ENCODE measurements at regions not wholly inside any gene's neighbourhood (a gene's known extent, or its start where the extent isn't known, plus 50 kb on each side); places are given as distances from the start of the nearest gene placed in this dataset.

DNA sequence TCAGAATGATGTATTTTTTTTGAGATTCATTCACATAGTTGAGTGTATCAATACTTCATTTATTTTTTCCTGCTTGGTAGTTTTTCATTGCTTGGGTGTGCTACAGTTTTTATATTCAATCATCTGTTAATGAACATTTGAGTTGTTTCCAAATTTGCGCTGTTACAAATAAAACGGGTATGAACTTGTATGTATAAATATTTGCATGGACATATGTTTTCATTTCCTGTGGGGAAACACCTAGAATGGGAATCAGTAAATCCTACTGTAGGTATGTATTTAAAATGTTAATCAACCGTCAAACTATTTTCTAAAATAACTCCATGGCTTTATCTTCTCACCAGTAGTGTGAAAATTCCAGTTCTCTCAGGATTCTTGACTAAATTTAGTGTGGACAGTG is 826.3 kb downstream of the EFNB2 start:
- no peak overlapping the region for H3K4me3 ChIP-seq
- H3K27me3 ChIP-seq, result no peaks in the 10 kb centered on the region
- no peaks in the 10 kb centered on the region for H3K9me3 ChIP-seq
- TF ChIP-seq POLR2A (IDR thresholded peaks at IDR 0.05) (no peak), CTCF (IDR thresholded peaks at IDR 0.05) (no peak)
- intact Hi-C loops (cut with DNase I; ENCODE audit: low total_unique reads), result no loop called here
- WGBS, 2 donors, result 92% methylated on average over 3 of the region's 3 CpGs
- DNase-seq, result no peak
- H3K36me3 ChIP-seq (ENCODE audit: low read depth, missing control alignments), result no peaks in the 10 kb centered on the region
- H3K27ac ChIP-seq, result no peak overlapping the region
- H3K4me1 ChIP-seq, result no peaks in the 10 kb centered on the region

- no peak overlapping the region for H3K4me3 ChIP-seq
- no peak for DNase-seq
- TF ChIP-seq POLR2A (IDR thresholded peaks at IDR 0.05) (no peak), CTCF (IDR thresholded peaks at IDR 0.05) (no peak)
- H3K27ac ChIP-seq, result no peak overlapping the region
- intact Hi-C loops (cut with DNase I; ENCODE audit: low total_unique reads), result no loop called here
- 76 to 92% methylated on average over 3 of the region's 3 CpGs for WGBS, 2 donors
- no peaks in the 10 kb centered on the region for H3K4me1 ChIP-seq
- no peaks in the 10 kb centered on the region for H3K36me3 ChIP-seq (ENCODE audit: low read depth, missing control alignments)
- no peaks in the 10 kb centered on the region for H3K27me3 ChIP-seq
- no peaks in the 10 kb centered on the region for H3K9me3 ChIP-seq
These were observed 831.6 kb downstream of the EFNB2 start for GRCh38 chr13:105703843-105704242.

DNA sequence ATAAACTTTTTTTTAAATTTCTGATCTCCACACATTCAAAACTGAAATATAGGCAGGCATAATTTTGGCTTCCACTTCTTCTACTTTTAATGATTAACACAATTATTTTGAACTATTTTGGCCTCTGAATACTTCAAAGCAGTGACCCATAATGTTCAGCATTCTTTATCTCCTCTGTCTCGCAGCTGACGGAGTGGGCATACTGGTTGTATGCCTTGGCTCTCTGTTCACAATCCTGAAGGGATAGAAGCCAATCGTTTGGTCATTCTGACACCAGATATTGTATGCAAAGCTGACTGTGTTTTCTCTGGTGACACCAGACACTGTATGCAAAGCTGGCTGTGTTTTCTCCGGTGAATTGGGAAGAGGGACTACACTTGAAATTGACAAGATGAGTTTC is 833.0 kb downstream of the EFNB2 start:
- no peak for TF ChIP-seq CTCF (IDR thresholded peaks at IDR 0.05)
- TF ChIP-seq POLR2A (IDR thresholded peaks at IDR 0.05), result no peak
- Histone ChIP-seq H3K27me3 (no peaks in the 10 kb centered on the region), H3K36me3 (ENCODE audit: low read depth, missing control alignments) (no peaks in the 10 kb centered on the region), H3K27ac (no peak overlapping the region), H3K9me3 (no peaks in the 10 kb centered on the region), H3K4me1 (no peaks in the 10 kb centered on the region), H3K4me3 (no peak overlapping the region)
- intact Hi-C loops (cut with DNase I; ENCODE audit: low total_unique reads), result no loop called here
- 81 to 91% methylated on average over 4 of the region's 4 CpGs for WGBS, 2 donors
- no peak for DNase-seq

DNA sequence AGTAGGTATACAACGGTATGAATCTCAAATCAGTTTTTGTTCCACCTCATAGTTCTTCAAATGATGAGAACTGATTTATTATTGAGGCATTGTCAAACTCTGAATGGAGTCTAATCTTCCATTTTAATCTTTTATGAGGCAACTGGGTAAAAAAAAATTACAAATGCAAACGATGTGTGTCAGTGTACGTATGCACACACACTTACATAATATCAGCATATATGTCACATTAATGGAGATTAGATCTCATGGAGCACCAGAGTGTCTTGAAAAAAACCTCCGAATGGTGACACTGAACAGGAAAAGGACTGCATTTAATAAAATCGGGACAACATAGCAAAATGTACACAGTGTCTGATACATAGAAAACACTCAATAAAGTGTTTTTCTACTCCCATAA is 842.7 kb downstream of the EFNB2 start:
- no peak overlapping the region for H3K27ac ChIP-seq
- intact Hi-C loops (cut with DNase I; ENCODE audit: low total_unique reads), result no loop called here
- no peaks in the 10 kb centered on the region for H3K36me3 ChIP-seq (ENCODE audit: low read depth, missing control alignments)
- TF ChIP-seq POLR2A (IDR thresholded peaks at IDR 0.05) (no peak), CTCF (IDR thresholded peaks at IDR 0.05) (no peak)
- no peak overlapping the region for H3K4me3 ChIP-seq
- DNase-seq, result no peak
- no peaks in the 10 kb centered on the region for H3K9me3 ChIP-seq
- no peaks in the 10 kb centered on the region for H3K27me3 ChIP-seq
- no peaks in the 10 kb centered on the region for H3K4me1 ChIP-seq
- 81 to 82% methylated on average over 5 of the region's 5 CpGs for WGBS, 2 donors

GRCh38 chr13:105684216-105684615 is 851.2 kb downstream of the EFNB2 start:
- no peaks in the 10 kb centered on the region for H3K4me1 ChIP-seq
- WGBS, 2 donors, result 81 to 84% methylated on average over 3 of the region's 3 CpGs
- TF ChIP-seq CTCF (IDR thresholded peaks at IDR 0.05) (no peak), POLR2A (IDR thresholded peaks at IDR 0.05) (no peak)
- intact Hi-C loops (cut with DNase I; ENCODE audit: low total_unique reads), result no loop called here
- H3K36me3 ChIP-seq (ENCODE audit: low read depth, missing control alignments), result no peaks in the 10 kb centered on the region
- no peak overlapping the region for H3K4me3 ChIP-seq
- no peaks in the 10 kb centered on the region for H3K9me3 ChIP-seq
- H3K27ac ChIP-seq, result no peak overlapping the region
- H3K27me3 ChIP-seq, result no peaks in the 10 kb centered on the region
- no peak for DNase-seq
